Osteoblast (primary cell): ENCODE measurements at regions not wholly inside any gene's neighbourhood (a gene's known extent, or its start where the extent isn't known, plus 50 kb on each side); places are given as distances from the start of the nearest gene placed in this dataset.

ENCODE experiments used
- DNase-seq: peaks from one replicate; pipeline ENCODE4 v3.0.0; 2011; ENCODE audit warnings: low spot score, mixed read lengths; ENCODE audit not compliant: insufficient read length; ENCODE audit errors: missing footprints
- H2AFZ ChIP-seq: 2 replicates; pipeline ENCODE4 v1.6.0; 2011; ENCODE audit warnings: mild to moderate bottlenecking, low read length
- H3K27ac ChIP-seq: 2 replicates; pipeline ENCODE4 v1.5.1; 2011; ENCODE audit warnings: mild to moderate bottlenecking, low read depth, low read length, moderate library complexity
- H3K27me3 ChIP-seq: 2 replicates; pipeline ENCODE4 v1.6.0; 2012; ENCODE audit warnings: mild to moderate bottlenecking, control low read depth, inconsistent platforms, low read length, moderate library complexity; ENCODE audit not compliant: insufficient read depth
- H3K36me3 ChIP-seq: 2 replicates; pipeline ENCODE4 v1.5.1; 2011; ENCODE audit warnings: mild to moderate bottlenecking, low read length, control low read depth, moderate library complexity; ENCODE audit not compliant: insufficient read depth
- H3K4me1 ChIP-seq: 2 replicates; pipeline ENCODE4 v1.5.1; 2011; ENCODE audit warnings: mild to moderate bottlenecking, low read length, control low read depth, moderate library complexity; ENCODE audit not compliant: insufficient read depth
- H3K4me2 ChIP-seq: 2 replicates; pipeline ENCODE4 v1.6.0; 2011; ENCODE audit warnings: mild to moderate bottlenecking, low read length; ENCODE audit not compliant: insufficient read depth
- H3K4me3 ChIP-seq: fragments of 200-600 bp; sonication (generic); 3 replicates; pipeline ENCODE4 v1.5.1; 2012; ENCODE audit warnings: mild to moderate bottlenecking, low read length, inconsistent platforms; ENCODE audit not compliant: insufficient read depth
- H3K79me2 ChIP-seq: 2 replicates; pipeline ENCODE4 v1.6.0; 2012; ENCODE audit warnings: mild to moderate bottlenecking, low read length, control low read depth, inconsistent platforms; ENCODE audit not compliant: insufficient read depth
- H3K9me3 ChIP-seq: 2 replicates; pipeline ENCODE4 v1.5.1; 2011; ENCODE audit warnings: low read depth, low read length, control low read depth
- H4K20me1 ChIP-seq: 2 replicates; pipeline ENCODE4 v1.6.0; 2012; ENCODE audit warnings: mild to moderate bottlenecking, low read length, control low read depth; ENCODE audit not compliant: insufficient read depth
- TF ChIP-seq, protein P1 (sequence below): IDR thresholded peaks from 2 replicates; pipeline ENCODE4 v1.5.1; 2011; ENCODE audit warnings: mild to moderate bottlenecking, low read depth, low read length, moderate library complexity; ENCODE audit errors: extremely low read depth

DNA sequence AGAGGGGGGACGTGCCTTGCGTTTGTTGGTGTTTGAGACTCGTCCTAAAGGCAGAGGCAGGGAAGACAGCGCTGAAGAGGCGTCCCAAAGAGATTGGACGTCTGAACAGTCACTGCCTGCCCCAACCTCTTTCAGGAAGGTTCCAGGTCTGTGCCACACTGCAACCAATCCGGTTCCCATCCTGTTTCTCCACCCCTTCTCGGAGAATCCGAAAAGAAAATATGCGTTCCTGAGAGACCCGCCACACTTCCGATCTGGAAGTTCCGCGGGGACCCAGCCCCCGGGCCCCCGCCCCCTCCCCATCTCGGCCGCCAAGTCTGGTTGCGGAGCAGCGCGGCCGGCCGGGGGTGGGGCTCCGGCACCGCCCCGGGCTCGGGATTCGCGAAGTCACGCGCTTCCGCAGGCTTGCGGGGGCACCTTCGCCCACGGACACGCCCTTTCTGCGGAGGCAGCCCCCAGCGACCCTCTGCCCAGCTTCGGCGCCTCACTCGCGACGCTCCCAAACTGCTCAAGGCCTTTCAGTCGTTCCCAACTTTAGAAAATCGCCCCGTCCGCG lies 124.5 kb upstream of the DPYD start:
- peaks cover 19% of the 10 kb centered on the region for H3K4me1 ChIP-seq
- DNase-seq, result peak; percentile 78
- no peaks in the 10 kb centered on the region for H4K20me1 ChIP-seq
- TF ChIP-seq, protein P1, sequence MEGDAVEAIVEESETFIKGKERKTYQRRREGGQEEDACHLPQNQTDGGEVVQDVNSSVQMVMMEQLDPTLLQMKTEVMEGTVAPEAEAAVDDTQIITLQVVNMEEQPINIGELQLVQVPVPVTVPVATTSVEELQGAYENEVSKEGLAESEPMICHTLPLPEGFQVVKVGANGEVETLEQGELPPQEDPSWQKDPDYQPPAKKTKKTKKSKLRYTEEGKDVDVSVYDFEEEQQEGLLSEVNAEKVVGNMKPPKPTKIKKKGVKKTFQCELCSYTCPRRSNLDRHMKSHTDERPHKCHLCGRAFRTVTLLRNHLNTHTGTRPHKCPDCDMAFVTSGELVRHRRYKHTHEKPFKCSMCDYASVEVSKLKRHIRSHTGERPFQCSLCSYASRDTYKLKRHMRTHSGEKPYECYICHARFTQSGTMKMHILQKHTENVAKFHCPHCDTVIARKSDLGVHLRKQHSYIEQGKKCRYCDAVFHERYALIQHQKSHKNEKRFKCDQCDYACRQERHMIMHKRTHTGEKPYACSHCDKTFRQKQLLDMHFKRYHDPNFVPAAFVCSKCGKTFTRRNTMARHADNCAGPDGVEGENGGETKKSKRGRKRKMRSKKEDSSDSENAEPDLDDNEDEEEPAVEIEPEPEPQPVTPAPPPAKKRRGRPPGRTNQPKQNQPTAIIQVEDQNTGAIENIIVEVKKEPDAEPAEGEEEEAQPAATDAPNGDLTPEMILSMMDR, result no peak
- peak overlapping the region; percentile 95 for H3K4me2 ChIP-seq
- no peaks in the 10 kb centered on the region for H3K27me3 ChIP-seq
- H3K9me3 ChIP-seq, result no peaks in the 10 kb centered on the region
- H3K27ac ChIP-seq, result peak overlapping the region; percentile 48
- H3K4me3 ChIP-seq, result peak overlapping the region; percentile 86
- H2AFZ ChIP-seq, result peak overlapping the region; percentile 89
- peaks cover 58% of the 10 kb centered on the region for H3K79me2 ChIP-seq
- no peaks in the 10 kb centered on the region for H3K36me3 ChIP-seq

DNA sequence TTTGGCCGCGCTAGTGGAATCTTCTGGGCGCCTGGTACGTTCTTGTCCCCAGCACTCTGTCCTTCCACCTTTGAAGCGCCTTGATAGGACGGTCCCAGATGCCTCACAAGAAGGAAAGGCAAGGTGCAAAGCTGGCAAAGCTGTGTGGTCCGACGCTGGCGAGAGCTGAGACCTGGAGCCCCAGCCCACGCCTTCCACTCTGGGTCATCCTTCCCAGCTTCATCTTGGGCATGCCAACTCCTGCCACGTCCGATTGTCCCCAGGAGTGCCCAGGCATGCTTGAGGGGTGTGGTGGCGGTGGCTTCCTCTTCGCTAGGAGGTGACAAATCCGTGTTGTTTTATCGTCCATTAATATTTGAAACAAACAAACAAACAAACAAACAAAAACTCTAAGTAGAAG lies 123.9 kb upstream of the DPYD start:
- Histone ChIP-seq H3K27ac (peak overlapping the region; percentile 48), H3K79me2 (peaks cover 63% of the 10 kb centered on the region)
- peak; percentile 42 for DNase-seq

GRCh38 chr1:98044071-98044697 lies 123.3 kb upstream of the DPYD start:
- peaks cover 64% of the 10 kb centered on the region for H3K79me2 ChIP-seq
- TF ChIP-seq, protein P1, result no peak
- peaks cover 19% of the 10 kb centered on the region for H3K4me1 ChIP-seq
- peak overlapping the region; percentile 48 for H3K27ac ChIP-seq
- no peaks in the 10 kb centered on the region for H3K27me3 ChIP-seq
- peak overlapping the region; percentile 95 for H3K4me2 ChIP-seq
- peak overlapping the region; percentile 86 for H3K4me3 ChIP-seq
- no peaks in the 10 kb centered on the region for H3K9me3 ChIP-seq
- H3K36me3 ChIP-seq, result no peaks in the 10 kb centered on the region
- peak; percentile 73 for DNase-seq
- H4K20me1 ChIP-seq, result no peaks in the 10 kb centered on the region
- H2AFZ ChIP-seq, result peak overlapping the region; percentile 39

More for the DNA sequence above, 123.9 kb upstream of the DPYD start:
- H3K36me3 ChIP-seq, result no peaks in the 10 kb centered on the region
- no peaks in the 10 kb centered on the region for H3K27me3 ChIP-seq
- peak overlapping the region; percentile 95 for H3K4me2 ChIP-seq
- TF ChIP-seq, protein P1, result no peak
- no peaks in the 10 kb centered on the region for H4K20me1 ChIP-seq
- peak overlapping the region; percentile 89 for H2AFZ ChIP-seq
- no peaks in the 10 kb centered on the region for H3K9me3 ChIP-seq
- H3K4me1 ChIP-seq, result peaks cover 19% of the 10 kb centered on the region
- H3K4me3 ChIP-seq, result peak overlapping the region; percentile 86

DNA sequence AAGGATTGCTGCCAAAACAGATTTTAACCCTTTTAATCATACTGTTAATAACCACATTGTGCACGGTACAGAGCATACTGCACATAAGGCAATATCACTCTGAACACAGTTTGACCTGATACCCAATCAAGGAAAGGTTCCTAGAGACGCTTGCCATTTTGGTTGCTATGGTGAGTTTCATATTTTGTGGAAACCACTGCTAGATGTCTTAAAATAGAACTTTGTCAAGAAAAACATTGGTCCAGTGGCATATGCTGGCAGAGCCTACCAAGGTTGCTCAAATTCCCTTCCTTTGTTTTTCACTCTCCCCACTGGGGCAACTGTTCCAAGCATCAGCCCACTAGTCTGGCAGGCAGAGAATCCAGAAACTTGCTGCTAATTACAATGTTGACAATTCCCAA lies 114.8 kb upstream of the DPYD start:
- no peaks in the 10 kb centered on the region for H3K27me3 ChIP-seq
- peaks cover 35% of the 10 kb centered on the region for H3K4me1 ChIP-seq
- H3K4me3 ChIP-seq, result no peak overlapping the region
- peak overlapping the region; percentile 28 for H3K4me2 ChIP-seq
- no peak for DNase-seq
- TF ChIP-seq, protein P1, result no peak
- no peaks in the 10 kb centered on the region for H3K9me3 ChIP-seq
- no peaks in the 10 kb centered on the region for H3K36me3 ChIP-seq
- peak overlapping the region; percentile 63 for H3K27ac ChIP-seq
- H4K20me1 ChIP-seq, result no peaks in the 10 kb centered on the region
- no peak overlapping the region for H2AFZ ChIP-seq
- peaks cover 74% of the 10 kb centered on the region for H3K79me2 ChIP-seq
